ENCODE measurements at regions not wholly inside any gene's neighbourhood (a gene's known extent, or its start where the extent isn't known, plus 50 kb on each side); places are given as distances from the start of the nearest gene placed in this dataset.

DNA sequence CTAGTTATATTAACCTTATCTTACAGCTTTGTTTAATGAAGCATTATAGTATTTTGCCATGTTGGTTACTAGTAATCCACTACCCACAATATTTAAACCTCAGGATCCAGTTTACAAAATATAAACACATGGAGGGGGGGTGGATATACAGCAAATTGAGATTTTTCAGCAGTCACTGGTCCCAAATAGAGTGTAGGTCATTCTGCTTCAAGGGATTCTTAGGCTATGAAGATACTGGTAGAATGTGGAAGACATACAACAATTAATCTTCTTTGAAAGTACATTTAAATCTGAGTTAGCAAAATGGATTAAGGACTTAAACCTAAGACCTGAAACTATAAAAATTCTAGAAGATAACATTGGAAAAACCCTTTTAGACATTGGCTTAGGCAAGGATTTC is 569.6 kb downstream of the ZNF674 start:
- DNase-seq (ENCODE audit: low read depth): no peak
- H3K4me3 ChIP-seq (ENCODE audit: low read depth, low read length): no peak overlapping the region

DNA sequence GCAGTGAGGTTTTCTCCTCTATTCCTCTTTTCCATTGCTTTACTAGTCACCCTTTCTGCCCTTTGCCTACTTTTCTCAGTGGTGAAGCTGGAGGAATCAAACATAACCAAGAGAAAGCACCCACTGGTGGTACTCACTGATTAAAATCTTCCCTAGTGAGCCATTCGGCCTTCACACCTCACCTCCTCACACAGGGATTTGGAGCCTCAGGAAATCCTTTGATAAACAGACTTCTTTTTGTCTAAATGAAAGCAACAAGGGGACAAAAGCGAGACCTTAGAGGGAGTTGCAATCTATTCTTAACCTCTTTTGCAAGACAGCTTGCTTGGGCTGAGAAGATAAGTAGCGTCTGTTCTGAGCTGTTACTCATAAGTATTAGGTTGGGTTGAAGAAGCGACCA is 572.6 kb downstream of the ZNF674 start:
- DNase-seq (ENCODE audit: low read depth): no peak
- TF ChIP-seq, protein P1, sequence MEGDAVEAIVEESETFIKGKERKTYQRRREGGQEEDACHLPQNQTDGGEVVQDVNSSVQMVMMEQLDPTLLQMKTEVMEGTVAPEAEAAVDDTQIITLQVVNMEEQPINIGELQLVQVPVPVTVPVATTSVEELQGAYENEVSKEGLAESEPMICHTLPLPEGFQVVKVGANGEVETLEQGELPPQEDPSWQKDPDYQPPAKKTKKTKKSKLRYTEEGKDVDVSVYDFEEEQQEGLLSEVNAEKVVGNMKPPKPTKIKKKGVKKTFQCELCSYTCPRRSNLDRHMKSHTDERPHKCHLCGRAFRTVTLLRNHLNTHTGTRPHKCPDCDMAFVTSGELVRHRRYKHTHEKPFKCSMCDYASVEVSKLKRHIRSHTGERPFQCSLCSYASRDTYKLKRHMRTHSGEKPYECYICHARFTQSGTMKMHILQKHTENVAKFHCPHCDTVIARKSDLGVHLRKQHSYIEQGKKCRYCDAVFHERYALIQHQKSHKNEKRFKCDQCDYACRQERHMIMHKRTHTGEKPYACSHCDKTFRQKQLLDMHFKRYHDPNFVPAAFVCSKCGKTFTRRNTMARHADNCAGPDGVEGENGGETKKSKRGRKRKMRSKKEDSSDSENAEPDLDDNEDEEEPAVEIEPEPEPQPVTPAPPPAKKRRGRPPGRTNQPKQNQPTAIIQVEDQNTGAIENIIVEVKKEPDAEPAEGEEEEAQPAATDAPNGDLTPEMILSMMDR (IDR thresholded peaks at IDR 0.05; ENCODE audit: insufficient read depth, low read depth, low read length, missing control alignments): no peak

More for the DNA sequence above, 569.6 kb downstream of the ZNF674 start:
- TF ChIP-seq, protein P1 (IDR thresholded peaks at IDR 0.05; ENCODE audit: insufficient read depth, low read depth, low read length, missing control alignments): no peak

DNA sequence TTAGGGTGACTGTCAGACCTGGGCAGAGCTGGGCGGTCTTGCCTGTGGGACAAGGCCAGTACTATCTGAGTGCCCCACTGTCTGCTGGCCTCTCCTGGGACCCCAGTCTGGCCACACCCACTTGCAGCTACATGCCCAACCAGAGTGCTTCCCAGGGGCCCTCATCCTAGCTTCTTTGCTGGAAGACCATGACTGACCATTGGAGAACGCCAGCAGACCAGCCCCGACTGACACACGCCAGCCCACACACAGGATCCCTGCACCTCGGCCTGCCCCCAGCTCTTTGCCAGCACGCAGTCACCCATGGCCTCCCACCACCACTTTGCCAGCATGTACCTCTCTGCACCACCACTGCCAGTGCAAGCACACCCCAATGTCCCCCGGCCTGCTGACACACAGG is 585.7 kb downstream of the ZNF674 start:
- H3K4me3 ChIP-seq (ENCODE audit: low read depth, low read length): no peak overlapping the region
- TF ChIP-seq, protein P1 (IDR thresholded peaks at IDR 0.05; ENCODE audit: insufficient read depth, low read depth, low read length, missing control alignments): no peak
- DNase-seq (ENCODE audit: low read depth): no peak

More for the DNA sequence above, 572.6 kb downstream of the ZNF674 start:
- H3K4me3 ChIP-seq (ENCODE audit: low read depth, low read length): no peak overlapping the region

DNA sequence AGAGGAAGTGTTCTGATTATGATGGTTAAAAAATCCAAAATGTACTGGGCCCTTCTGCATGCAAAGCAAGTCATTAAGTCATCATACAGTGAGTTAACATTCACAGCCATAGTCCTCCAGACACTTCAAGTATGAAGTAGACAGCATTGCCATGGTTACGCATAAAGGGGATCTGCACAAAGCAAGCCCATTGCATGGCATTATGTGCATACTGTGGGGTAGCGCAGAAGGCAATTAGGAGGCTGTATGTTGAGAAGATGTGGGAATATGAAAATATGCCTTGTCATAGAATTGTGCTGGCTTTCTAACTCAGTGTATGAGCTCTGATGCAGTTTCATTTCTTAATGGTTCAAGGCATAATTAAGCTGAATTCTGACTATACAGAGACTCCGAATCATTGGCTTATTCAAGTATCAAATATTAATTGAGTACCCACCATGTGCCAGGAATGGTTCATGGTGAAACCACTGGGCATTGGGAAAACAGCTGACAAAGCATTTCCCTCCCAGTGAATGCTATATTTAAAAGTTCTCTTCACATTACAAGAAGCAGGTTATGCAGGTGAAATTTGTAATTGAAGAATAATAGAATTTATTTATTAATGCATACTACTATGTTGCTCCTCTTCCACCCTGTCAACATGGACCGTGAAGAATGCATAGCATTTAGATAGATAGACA is 588.9 kb downstream of the ZNF674 start:
- TF ChIP-seq, protein P1 (IDR thresholded peaks at IDR 0.05; ENCODE audit: insufficient read depth, low read depth, low read length, missing control alignments): no peak
- no peak for DNase-seq (ENCODE audit: low read depth)
- H3K4me3 ChIP-seq (ENCODE audit: low read depth, low read length): no peak overlapping the region

DNA sequence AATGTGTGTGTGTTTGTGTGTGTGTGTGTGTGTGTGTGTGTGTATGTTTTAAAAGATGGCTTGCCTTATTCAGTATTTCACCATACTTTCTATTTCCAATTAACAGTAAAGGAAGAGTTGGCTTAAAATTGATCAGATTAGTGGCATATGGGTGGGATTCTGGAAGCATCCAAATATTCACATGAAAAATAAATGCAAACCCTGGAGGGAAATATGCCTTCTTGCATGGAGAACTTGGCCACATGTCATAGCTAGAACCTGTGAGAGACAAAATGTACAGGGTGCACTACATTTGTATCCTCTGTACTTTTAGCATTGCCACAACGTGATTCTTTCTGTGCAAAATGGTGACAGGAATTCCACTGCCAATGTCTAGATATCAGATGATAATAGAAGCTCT is 589.6 kb downstream of the ZNF674 start:
- no peak for DNase-seq (ENCODE audit: low read depth)
- no peak overlapping the region for H3K4me3 ChIP-seq (ENCODE audit: low read depth, low read length)
- TF ChIP-seq, protein P1 (IDR thresholded peaks at IDR 0.05; ENCODE audit: insufficient read depth, low read depth, low read length, missing control alignments): no peak

DNA sequence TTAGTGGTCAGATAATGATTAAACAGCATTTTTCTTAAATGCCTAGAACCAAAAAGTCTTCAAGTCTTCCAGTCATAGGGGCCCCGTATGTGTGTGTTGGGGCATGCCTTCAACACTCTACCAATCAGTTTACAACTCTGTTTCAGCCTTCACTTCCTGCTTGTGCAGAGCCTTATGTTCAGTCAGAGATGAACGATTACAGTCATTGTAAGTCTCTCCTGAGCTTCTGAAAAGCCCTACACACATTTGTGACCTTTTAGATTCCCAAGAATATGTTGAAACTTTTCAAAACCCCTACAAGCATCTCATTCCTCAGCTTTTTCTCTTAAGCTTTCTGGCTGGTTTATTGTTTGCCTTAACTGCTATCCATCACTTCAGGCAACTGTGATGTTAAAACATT is 591.2 kb downstream of the ZNF674 start:
- TF ChIP-seq, protein P1 (IDR thresholded peaks at IDR 0.05; ENCODE audit: insufficient read depth, low read depth, low read length, missing control alignments): no peak
- no peak overlapping the region for H3K4me3 ChIP-seq (ENCODE audit: low read depth, low read length)
- no peak for DNase-seq (ENCODE audit: low read depth)

DNA sequence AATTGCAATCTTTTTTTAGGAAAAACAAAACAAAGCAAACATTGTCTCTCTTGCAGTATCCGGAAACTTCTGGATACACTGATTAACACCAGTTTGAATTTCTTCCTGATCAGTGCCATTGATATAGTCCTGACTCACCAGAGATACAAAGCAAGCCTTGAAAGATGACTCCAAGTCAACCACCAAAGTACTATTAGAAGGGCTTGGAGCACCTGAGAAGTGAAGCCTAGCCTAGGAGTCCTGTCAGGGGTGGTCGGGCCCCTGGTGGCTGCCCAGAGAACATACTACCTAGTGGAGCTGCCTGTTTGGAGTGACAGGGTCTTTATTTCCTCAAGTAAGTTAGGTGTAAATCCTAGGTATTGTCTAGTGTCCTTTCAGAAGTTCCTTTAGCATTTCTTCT is 593.2 kb downstream of the ZNF674 start:
- TF ChIP-seq, protein P1 (IDR thresholded peaks at IDR 0.05; ENCODE audit: insufficient read depth, low read depth, low read length, missing control alignments): no peak
- no peak for DNase-seq (ENCODE audit: low read depth)
- no peak overlapping the region for H3K4me3 ChIP-seq (ENCODE audit: low read depth, low read length)
